ENCODE measurements at regions not wholly inside any gene's neighbourhood (a gene's known extent, or its start where the extent isn't known, plus 50 kb on each side); places are given as distances from the start of the nearest gene placed in this dataset.

DNA sequence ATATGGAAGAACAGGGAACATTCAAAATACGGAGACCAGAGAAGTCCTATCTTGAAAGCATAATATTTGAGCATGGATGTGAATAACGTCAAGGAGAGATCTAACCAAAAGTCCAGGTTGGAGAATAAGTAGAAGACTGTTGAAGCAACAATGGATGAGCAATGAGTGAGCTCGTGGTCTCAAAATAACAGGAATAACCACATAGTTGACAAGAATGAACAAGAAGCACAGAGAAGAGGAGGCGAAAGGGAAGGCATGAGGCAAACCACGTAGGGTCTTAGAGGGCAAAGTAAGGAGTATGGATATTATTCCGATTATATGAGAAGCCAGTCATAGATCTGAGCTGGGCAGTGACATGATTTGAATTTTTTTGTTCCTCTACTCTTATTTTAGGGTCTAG, 710.2 kb downstream of the BRINP1 start:
- TF ChIP-seq EP300 (IDR thresholded peaks at IDR 0.05), result no peak
- TF ChIP-seq, protein P1, sequence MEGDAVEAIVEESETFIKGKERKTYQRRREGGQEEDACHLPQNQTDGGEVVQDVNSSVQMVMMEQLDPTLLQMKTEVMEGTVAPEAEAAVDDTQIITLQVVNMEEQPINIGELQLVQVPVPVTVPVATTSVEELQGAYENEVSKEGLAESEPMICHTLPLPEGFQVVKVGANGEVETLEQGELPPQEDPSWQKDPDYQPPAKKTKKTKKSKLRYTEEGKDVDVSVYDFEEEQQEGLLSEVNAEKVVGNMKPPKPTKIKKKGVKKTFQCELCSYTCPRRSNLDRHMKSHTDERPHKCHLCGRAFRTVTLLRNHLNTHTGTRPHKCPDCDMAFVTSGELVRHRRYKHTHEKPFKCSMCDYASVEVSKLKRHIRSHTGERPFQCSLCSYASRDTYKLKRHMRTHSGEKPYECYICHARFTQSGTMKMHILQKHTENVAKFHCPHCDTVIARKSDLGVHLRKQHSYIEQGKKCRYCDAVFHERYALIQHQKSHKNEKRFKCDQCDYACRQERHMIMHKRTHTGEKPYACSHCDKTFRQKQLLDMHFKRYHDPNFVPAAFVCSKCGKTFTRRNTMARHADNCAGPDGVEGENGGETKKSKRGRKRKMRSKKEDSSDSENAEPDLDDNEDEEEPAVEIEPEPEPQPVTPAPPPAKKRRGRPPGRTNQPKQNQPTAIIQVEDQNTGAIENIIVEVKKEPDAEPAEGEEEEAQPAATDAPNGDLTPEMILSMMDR (IDR thresholded peaks at IDR 0.05), result no peak

All from upper lobe of left lung (tissue), 4 donors.